Occipital lobe (tissue), 1 donor: ENCODE measurements at regions not wholly inside any gene's neighbourhood (a gene's known extent, or its start where the extent isn't known, plus 50 kb on each side); places are given as distances from the start of the nearest gene placed in this dataset.

Experiments
- DNase-seq: peaks from one replicate; lab custom pipeline; 2025; lab: John Stamatoyannopoulos, UW

DNA sequence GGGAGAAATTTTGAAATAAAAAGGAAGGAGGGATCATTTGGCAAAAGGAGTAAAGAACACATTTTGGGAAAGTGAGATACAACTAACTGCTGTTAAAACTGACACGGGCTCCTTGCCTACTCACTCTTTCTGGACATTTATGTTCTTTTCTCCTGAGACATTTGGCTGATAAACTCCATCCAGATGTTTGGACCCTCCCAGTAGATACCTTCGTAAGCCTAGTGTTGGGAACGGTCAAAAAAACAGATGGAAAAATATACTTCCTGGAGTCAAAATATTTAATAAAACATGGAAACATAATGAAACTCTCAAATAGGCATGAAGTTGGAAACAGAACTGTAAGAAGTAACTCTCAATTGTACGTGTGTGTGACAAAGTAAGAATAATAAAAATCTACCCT is 360.1 kb upstream of the RIOK2 start:
- DNase-seq = no peak

DNA sequence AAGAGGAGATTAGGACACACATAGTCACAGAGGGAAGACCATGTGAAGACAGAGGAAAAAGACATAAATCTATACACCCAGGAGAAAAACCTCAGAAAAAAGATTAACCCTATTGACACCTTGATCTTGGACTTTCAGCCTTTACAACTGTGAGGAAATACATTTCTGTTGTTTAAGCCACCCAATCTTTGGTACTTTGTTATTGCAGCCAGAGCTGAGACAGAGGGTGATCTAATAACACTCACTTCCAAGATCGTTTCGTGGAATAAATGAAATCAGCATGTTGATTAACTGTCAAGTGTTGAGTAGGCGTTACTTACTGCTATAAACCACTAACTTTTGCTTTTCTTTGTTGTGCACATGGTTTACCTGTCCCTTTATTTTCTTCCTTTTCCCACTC is 361.2 kb upstream of the RIOK2 start:
- DNase-seq = no peak

DNA sequence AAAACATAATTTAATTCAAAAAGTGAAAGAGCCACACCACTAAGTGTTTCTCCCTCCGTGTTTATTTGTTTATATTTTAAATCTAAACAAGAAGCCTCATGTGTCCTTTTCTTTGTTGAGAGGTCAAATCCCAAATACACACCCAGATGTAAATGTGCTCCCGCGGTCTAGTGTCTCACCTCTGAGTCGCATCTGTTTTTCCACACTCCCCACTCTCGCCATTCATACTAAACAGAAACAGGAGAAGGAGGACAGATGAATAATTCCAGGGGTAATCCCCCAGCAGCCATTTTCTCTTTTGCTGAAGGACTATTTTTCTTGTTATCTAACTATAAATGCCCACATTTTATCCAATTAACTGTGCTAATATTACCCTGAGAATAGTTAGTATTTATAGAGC is 361.6 kb upstream of the RIOK2 start:
- DNase-seq = no peak

DNA sequence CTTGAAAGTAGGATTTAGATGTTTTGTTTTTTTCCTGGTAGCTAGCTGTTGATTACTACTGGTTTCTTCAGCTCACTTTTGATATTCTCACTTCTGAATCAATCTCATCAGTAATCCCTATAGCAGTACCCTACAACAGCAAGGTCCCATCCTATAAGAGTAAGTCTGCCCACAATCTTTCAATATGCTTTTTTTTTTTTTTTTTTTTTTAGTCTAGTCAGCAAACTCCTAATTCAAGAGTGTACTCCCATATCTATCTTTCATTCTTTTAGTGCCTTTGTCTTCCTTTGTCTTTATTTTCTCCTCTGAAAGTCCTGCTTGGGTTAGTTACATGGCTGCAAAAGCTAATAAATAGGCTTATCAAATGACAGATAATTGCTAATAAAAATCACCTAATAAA is 362.4 kb upstream of the RIOK2 start:
- DNase-seq = no peak

DNA sequence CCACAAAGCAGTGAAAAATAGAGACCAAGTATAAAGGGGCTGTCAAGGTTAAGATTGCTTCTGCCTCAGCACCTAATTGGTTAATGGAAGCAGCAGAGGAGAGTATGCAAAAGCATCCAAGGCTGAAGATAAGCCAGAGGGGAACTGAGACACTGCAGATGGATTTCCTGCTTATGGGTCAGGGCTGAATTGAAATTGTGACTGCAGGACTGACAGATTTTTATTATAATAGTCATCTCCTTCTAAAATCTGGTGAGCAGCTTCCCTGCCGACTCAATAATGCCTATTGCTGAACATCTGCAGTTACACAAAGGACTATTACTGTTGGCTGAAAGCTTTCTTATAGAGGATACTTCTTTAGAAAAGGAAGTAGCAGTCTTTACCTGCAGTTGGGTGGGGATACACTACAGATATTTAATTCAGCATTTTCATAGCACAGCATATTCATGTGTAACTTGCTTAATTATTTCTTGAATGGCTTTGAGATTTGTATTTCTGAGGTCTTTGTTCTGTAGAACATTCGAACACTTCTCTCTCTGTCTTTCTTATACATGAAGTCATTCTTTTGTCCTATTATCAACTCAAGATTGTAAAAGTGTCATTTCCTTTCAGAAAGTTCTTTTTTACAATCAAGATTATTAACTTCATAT is 363.0 kb upstream of the RIOK2 start:
- no peak for DNase-seq

DNA sequence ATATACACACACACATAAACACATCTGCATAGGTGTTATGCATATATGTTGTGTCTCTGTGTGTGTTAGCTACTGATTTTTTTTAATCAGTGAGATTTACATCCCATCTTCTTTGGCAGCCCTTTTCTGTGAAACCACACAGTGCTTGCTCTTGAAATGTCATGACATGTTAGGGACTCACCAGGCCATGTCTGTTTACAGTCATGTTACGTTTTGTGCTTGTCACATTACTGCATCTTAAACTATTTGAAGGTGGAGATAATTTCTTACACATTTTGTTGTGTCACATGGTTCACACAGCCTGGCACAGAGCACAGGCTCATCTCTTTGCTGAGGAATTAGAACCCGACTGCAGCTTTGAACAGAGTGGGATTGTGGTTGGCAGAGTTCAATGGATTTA is 364.4 kb upstream of the RIOK2 start:
- DNase-seq = no peak

DNA sequence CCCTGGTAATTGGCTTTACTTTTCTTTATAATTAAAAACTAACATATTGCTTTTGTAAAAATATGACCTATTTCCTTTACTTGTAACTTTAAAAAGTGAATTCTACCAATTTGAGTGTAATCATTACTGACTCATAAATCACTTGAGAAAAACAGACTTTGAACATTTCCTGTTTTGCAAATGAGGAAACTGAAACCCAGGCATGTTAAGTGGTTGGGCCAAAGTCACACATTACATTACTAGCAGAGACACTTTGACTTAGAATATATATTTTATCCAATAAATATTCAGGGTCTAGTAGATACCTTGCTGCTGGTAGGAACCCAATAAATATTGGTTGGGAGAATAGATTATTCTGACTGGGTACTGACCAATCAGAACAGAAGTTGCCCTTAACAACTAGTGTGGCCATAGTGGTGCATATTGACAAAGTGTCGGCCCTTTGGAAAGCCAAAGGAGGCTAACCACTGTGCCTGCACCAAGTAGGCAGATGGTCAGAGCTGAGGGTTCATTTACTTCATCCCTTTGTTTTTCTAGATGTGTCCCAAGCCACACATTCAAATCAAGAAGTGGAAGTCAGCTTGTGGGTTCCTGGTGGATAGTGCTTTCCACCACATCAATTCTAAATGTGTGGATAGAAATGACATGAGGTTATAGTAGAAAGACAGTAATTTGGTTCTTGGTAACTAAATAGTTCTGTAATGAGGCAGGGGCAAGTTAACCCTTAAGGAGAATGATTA is 365.1 kb upstream of the RIOK2 start:
- DNase-seq = no peak

DNA sequence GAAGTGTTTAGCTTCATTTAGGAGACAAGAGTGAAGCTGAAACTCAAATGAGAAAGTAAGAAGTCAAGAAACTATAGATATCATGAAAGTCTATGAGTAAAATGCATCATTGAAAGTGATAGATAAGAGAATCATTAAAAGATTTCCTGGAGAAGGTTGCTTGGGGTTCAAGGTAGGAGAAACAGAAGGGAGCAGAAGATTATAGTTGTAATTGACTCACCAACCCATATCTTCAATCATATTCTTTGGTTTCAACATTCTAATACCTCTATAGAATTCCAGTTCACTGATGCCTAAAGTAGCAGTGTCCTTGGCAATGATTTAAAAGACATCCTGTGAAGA is 365.7 kb upstream of the RIOK2 start:
- no peak for DNase-seq

DNA sequence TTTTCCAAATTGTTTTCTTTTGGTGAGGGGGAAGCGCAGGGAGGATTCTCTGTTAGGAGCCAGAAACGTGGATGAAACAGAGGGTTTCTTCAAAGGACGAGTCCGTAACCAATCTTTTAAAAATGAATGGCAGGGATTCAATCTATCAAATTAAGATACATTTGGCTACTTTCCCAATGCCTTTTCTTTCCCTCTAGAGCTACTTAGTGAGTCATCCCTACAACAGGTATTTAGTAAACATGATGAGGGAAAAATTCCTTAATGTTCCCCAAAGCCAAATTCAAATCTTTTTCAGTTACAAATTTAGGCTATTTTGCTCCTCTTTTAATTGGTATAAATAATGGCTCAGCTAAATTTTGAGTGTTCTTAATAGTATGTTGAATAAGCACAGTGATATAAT is 366.4 kb upstream of the RIOK2 start:
- no peak for DNase-seq

DNA sequence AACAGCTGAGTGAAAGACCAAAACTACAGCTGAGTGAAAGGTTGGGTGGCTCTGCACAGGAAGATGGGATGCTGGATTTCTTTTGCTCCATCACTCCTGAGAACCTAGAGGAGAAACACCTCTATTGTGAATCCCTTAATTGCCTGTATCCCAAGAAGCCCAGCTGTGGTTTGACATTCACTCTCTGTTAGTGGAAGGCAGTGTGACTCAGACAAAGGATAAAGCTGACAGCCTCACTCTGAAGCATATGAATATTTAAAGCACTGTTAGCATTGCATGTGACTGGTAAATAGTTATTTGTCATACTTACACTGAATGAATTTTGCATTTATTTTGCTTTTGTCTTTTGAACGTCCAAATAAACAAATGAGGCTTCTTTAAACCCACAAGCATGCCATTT is 367.1 kb upstream of the RIOK2 start:
- DNase-seq = no peak

DNA sequence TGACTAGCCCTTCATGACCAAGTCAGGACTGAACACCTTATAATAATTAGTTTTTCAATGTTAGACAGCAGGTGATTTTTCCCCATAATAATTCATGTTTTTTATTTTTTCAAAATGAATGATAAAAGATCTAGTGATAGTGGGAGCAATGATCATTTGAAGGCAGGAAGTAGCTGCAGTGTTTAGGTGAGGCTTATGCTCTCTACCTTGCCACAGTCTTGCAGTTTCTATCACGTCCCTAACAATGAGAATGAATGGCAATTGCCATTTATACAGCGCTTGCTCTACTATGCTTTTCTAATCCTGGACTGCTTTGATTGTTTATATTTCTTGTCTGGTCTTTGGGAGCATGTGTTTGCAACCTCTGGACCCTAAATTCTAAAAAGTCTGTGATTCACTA is 367.8 kb upstream of the RIOK2 start:
- no peak for DNase-seq

DNA sequence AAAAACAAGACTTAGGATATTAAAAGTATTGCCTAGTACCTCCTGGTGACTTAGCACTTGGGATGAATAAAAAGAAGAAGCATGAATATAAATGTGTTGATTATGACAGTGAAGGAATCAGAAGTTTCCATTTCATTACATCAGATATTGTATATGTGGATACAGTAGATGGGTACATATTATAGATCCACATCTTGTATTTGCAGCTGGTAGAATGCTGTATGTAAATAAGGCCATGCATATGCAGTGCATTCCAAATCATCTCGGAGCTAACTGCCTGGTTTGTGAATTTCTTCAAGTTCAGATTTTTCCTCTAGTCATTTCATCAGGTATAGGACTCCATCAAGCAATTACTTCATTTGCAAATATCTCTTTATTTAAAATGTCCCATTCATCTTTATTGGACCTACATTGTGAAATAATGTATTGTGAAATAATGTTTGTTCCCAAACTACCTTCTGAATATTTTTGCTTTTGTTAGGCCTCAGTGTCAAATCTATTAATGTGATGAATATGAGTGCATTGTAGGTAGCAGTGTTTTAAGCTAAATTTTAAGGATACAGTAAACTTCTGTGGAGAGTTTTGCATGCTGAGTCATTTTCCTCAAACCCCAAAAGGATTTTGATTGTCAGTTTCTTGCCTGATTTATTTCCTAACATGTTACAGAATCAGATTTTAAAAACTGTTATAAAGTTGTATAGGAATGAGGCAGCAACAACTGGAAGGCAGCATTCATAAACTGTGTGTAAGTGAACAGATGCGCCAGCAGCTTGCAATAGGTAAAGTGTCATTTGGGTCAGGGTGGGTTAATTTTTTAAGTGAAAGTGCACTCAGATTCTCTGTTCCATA is 370.8 kb upstream of the RIOK2 start:
- no peak for DNase-seq

DNA sequence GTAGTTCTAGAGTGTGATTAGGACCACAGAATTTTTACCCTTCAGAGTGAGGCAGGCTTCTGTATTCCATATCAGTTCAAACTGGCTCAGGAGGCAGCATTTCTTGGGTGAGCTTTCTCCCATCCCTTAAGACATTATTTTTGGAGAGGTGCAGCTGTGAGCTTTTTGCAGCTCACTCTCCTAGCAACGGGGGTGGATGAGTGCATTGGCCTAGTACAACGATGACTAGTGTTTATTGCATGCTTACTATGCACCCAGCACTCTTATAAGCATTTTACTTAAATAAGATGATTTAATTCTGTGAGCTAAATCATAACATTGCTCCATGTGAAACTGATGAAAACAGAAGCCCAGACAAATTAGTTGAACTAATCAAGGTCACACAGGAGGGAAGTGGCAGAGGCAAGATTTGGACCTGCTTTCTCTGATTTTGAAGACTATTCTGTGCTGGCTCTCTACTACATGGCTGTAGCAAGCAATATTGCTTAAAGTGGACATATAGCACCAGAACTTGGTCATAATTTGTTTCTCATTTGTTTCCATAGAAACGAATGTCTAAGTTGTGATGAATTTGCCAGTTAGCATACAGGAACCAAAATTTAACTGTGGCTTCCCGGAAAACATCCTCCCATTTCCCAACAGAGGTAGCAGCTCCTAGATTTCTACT is 372.1 kb upstream of the RIOK2 start:
- peak; percentile 54 for DNase-seq

DNA sequence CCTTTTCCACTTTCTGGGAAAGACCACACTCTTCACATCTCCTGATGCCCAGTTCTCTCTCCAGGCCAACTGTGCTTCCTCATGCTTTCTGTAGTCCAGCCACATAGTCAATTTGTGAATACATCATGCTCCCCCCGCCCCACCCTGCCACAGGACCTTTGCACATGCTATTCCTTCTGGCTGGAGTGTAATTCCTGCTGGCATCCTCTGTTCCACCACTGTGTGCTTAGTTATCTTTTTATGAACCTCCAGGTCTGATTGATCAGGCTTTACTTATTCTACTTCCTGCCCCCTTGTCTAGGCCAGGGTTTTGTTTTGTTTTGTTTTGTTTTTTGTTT is 372.6 kb upstream of the RIOK2 start:
- no peak for DNase-seq

DNA sequence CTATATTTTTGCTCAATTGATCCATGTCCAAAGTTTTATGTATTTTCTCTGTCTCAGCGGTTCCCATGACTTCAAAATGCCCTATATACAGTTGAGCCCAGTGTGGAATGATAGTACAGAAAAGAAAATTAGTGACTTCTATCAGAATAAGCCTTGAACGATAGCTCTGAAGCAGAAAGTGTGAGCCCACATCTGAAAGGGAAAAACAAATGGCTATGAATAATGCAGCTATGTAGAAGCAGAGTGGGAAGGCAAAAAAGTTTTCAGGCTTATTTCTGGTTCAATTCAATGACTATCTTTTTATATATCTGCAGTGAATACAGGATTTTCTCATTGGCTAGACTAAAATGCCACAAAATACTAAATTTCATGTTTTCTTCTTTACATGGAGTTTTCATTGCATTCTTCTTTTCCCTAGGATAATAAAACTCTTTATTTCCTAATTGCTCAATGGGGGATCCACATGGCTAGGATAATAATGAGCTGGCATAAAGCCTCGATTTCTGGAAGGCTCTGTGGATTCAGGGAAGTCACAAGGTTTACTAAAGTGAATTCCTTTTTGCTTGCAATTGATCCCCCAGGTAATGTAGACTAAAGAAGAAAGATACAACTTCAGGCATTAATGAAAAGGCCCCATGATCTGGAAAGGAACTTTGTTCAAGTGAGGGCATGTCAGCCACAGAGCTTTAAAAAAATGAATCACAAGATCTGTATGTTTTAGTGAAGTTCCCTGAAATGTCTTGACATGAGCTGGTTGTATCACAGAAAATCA is 377.0 kb upstream of the RIOK2 start:
- no peak for DNase-seq

DNA sequence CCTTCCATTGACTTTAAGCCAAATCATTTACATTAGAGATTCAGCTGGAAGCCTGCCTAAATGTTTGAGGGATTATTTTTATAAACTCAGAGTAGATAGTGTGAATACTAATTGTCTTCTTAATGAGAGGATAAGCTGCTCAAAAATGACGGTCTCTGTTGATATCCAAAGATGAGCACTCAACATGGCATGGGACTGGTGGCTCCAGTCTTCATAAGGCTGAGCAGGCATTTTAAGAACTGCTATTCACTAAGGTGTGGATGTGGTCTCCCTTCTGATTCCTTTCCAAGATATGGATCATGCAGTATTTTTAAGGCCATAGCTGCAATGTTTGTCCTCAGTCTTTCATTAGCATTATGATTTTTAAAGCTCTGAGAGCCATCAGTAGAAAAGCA is 377.5 kb upstream of the RIOK2 start:
- no peak for DNase-seq

DNA sequence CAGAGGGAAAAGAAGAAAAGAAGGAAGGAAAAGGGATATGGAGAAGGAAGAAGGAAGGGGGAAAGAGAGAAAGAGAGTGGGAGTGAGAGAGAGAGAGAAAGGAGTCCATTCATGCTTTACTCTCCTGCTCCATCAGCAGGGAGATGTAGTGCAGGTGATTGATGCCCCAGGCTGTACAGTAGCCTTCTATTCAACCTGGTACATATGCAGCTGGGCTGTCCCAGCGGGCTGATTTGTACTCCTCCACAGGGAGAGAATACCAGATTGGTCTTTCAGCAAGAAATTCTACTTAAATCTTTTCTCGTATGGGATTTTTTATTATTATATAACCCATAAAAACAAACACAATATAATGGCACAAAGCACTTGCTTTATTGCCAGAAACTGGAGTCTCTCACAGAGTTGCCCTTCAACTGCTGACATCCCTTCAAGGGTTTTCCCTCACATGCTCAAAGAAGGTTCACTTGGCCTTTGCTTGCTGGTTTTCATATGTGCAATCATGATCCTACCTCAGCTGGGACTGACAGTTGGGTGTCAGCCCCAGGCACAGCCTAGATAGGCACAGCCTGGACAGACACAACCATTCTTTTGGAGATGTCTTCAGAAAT is 380.1 kb upstream of the RIOK2 start:
- DNase-seq = no peak

DNA sequence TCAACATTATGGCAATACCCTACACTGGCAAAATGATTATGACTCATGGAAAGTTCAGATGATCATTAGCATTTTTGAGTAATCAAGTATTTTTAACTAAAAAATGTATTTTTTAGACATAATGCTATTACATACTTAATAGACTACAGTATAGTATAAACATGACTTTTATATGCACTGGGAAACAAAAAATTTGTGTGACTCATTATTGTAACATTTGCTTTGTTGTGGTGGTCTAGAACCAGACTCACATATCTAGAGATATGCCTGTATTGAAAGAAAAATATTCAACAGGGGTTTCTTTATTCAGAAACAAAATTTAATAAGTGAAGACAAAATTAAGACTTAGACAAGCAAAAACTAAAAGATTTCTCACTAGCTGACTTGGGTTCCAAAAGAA is 385.3 kb upstream of the RIOK2 start:
- no peak for DNase-seq

DNA sequence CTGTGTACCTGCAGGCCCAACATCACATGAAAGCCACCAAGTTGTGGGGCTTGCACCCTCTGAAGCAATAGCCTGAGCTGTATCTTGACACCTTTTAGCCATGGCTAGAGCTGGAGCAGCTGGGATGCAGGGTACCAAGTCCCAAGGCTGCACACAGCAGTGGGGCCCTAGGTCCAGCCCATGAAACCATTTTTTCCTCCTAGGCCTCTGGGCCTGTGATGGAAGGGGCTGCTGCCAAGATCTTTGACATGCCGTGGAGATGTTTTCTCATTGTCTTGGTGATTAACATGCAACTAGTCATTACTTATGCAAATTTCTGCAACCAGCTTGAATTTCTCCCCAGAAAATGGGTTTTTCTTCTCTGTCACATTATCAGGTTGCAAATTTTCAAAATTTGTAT is 387.2 kb upstream of the RIOK2 start:
- no peak for DNase-seq

DNA sequence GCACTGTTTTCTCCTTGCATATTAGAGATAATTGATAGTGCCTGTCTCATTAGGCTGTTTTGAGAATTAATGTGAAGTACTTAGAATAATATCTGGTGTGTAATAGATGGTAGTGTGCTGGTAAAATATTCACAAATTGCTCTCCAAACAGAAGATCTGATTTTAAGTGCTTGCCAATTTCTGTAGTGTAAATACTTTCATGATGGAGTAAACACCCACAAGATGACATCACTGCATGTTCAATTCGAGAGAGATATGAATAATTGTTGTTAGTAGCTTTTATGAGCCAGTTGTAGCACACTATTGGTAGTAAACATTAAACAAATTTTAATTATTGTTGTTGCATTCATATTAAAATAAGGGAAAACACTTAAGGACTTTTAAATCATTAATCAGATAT is 392.3 kb upstream of the RIOK2 start:
- DNase-seq = no peak

DNA sequence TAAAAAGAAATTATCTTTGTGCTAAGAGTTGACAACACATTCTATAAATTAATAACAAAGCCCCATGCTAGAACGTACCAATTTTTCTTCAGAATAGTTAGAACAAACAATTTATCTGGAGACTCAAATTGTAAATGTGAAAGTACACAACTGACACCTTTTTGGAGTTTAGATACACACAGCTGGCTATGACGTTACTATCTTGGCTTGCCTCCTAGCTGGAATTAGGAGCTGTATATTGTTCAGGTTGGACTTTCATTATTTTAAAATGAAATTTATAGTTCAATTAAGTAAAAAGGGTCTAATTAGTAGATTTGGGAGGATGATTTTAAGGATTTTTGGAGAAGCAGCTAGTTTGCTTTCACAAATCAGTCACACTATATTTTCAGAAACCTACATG is 393.9 kb upstream of the RIOK2 start:
- DNase-seq = no peak
